Fibroblast of the aortic adventitia (primary cell): ENCODE measurements at regions not wholly inside any gene's neighbourhood (a gene's known extent, or its start where the extent isn't known, plus 50 kb on each side); places are given as distances from the start of the nearest gene placed in this dataset.

Source experiments
- DNase-seq: peaks from one replicate; pipeline ENCODE4 v3.0.0-alpha.2; 2010; ENCODE audit warnings: low read depth
- H3K4me3 ChIP-seq: 2 replicates; pipeline ENCODE4 v1.5.1; 2011; ENCODE audit warnings: low read depth, mild to moderate bottlenecking, control low read depth, low read length, moderate library complexity
- CTCF ChIP-seq: IDR thresholded peaks from 2 replicates; pipeline ENCODE4 v1.5.1; 2011; ENCODE audit warnings: mild to moderate bottlenecking, low read length, control low read depth, inconsistent platforms; ENCODE audit not compliant: insufficient read depth

- peak; percentile 21 for TF ChIP-seq CTCF
- DNase-seq: peak; percentile 57
Observed at GRCh38 chr2:142682528-142682927, 194.9 kb upstream of the KYNU start.

GRCh38 chr2:142681952-142682351 lies 195.5 kb upstream of the KYNU start:
- TF ChIP-seq CTCF: no peak
- no peak overlapping the region for H3K4me3 ChIP-seq
- DNase-seq: no peak

More at GRCh38 chr2:142682528-142682927, 194.9 kb upstream of the KYNU start:
- H3K4me3 ChIP-seq: no peak overlapping the region

GRCh38 chr2:142678164-142678563 lies 199.3 kb upstream of the KYNU start:
- H3K4me3 ChIP-seq: no peak overlapping the region
- no peak for TF ChIP-seq CTCF
- DNase-seq: no peak

GRCh38 chr2:142675398-142675797 lies 202.1 kb upstream of the KYNU start:
- no peak for TF ChIP-seq CTCF
- peak; percentile 5 for DNase-seq
- H3K4me3 ChIP-seq: no peak overlapping the region

- no peak for TF ChIP-seq CTCF
- DNase-seq: no peak
- H3K4me3 ChIP-seq: no peak overlapping the region
Observed at GRCh38 chr2:142673836-142674235, 203.6 kb upstream of the KYNU start.

GRCh38 chr2:142672698-142673097 lies 204.8 kb upstream of the KYNU start:
- TF ChIP-seq CTCF: no peak
- no peak for DNase-seq
- no peak overlapping the region for H3K4me3 ChIP-seq

- TF ChIP-seq CTCF: no peak
- no peak for DNase-seq
- no peak overlapping the region for H3K4me3 ChIP-seq
Observed at GRCh38 chr2:142670362-142670761, 207.1 kb upstream of the KYNU start.
